Mesenchymal stem cell (in vitro differentiated cells and primary cell): ENCODE measurements at regions not wholly inside any gene's neighbourhood (a gene's known extent, or its start where the extent isn't known, plus 50 kb on each side); places are given as distances from the start of the nearest gene placed in this dataset.

ENCODE experiments used
- DNase-seq: peaks from one replicate; pipeline ENCODE4 v3.0.0-alpha.2; 2013
- H2AFZ ChIP-seq: one replicate; pipeline ENCODE4 v1.6.1; 2013; ENCODE audit warnings: low read depth, mild to moderate bottlenecking, control low read depth, inconsistent platforms, low read length, moderate library complexity
- H2AK5ac ChIP-seq: 2 replicates; pipeline ENCODE4 v1.6.1; 2013; ENCODE audit warnings: low read length, moderate library complexity, mild to moderate bottlenecking, inconsistent platforms; ENCODE audit not compliant: severe bottlenecking
- H2BK120ac ChIP-seq: one replicate; pipeline ENCODE4 v1.6.1; 2013; ENCODE audit warnings: low read depth, mild to moderate bottlenecking, inconsistent platforms, low read length, moderate library complexity
- H2BK12ac ChIP-seq, 2 experiments: one replicate each; pipeline ENCODE4 v1.6.1; 2013; ENCODE audit warnings: inconsistent platforms in 2 of 2, low read length in 2 of 2, mild to moderate bottlenecking in 2 of 2, moderate library complexity in 2 of 2, control low read depth in 1 of 2
- H2BK15ac ChIP-seq: one replicate; pipeline ENCODE4 v1.6.1; 2013; ENCODE audit warnings: mild to moderate bottlenecking, low read depth, inconsistent platforms; ENCODE audit not compliant: poor library complexity, severe bottlenecking
- H2BK5ac ChIP-seq: 2 replicates; pipeline ENCODE4 v1.6.1; 2013; ENCODE audit warnings: low read depth, mild to moderate bottlenecking, low read length, control low read depth, inconsistent platforms; ENCODE audit not compliant: poor library complexity, severe bottlenecking
- H3K14ac ChIP-seq, 2 experiments: one replicate each; pipeline ENCODE4 v1.6.1; 2013; ENCODE audit warnings: inconsistent platforms in 2 of 2, low read length in 2 of 2, control low read depth in 1 of 2, mild to moderate bottlenecking in 1 of 2, moderate library complexity in 1 of 2
- H3K18ac ChIP-seq, 2 experiments: one replicate each; pipeline ENCODE4 v1.6.1; 2013; ENCODE audit warnings: inconsistent platforms in 2 of 2, low read length in 2 of 2, control low read depth in 1 of 2, low read depth in 1 of 2, mild to moderate bottlenecking in 1 of 2
- H3K23ac ChIP-seq, 2 experiments: one replicate each; pipeline ENCODE4 v1.6.1; 2013; ENCODE audit warnings: inconsistent platforms in 2 of 2, low read length in 2 of 2, mild to moderate bottlenecking in 2 of 2, moderate library complexity in 2 of 2, control low read depth in 1 of 2
- H3K27ac ChIP-seq: 2 replicates; pipeline ENCODE4 v1.5.1; 2013; ENCODE audit warnings: mild to moderate bottlenecking, moderate library complexity, low read length, control low read depth, inconsistent platforms; ENCODE audit not compliant: poor library complexity, severe bottlenecking
- H3K27me3 ChIP-seq, 2 experiments: 2 replicates each; pipeline versions ENCODE4 v1.6.1 to v1.7.0; 2013; ENCODE audit warnings: low read length in 2 of 2, mild to moderate bottlenecking in 2 of 2, moderate library complexity in 2 of 2, control low read depth in 1 of 2, inconsistent platforms in 1 of 2; ENCODE audit not compliant: control insufficient read depth in 1 of 2, insufficient read depth in 1 of 2
- H3K36me3 ChIP-seq, 2 experiments: 2 replicates each; pipeline versions ENCODE4 v1.6.1 to v1.7.0; 2013; ENCODE audit warnings: low read length in 2 of 2, control low read depth in 1 of 2, inconsistent platforms in 1 of 2, low read depth in 1 of 2, mild to moderate bottlenecking in 1 of 2; ENCODE audit not compliant: insufficient read depth in 2 of 2, control insufficient read depth in 1 of 2
- H3K4ac ChIP-seq, 2 experiments: one replicate each; pipeline ENCODE4 v1.6.1; 2013; ENCODE audit warnings: inconsistent platforms in 2 of 2, low read length in 2 of 2, mild to moderate bottlenecking in 2 of 2, moderate library complexity in 2 of 2, control low read depth in 1 of 2, low read depth in 1 of 2
- H3K4me1 ChIP-seq: 2 replicates; pipeline ENCODE4 v1.6.1; 2013; ENCODE audit warnings: low read depth, low read length, control low read depth; ENCODE audit not compliant: control insufficient read depth, insufficient read depth
- H3K4me2 ChIP-seq: 2 replicates; pipeline ENCODE4 v1.6.1; 2013; ENCODE audit warnings: low read length, mild to moderate bottlenecking, inconsistent platforms; ENCODE audit not compliant: poor library complexity, severe bottlenecking
- H3K4me3 ChIP-seq, 2 experiments: 2 replicates each; pipeline versions ENCODE4 v1.5.1 to v1.7.0; 2013; ENCODE audit warnings: low read length in 2 of 2, mild to moderate bottlenecking in 2 of 2, control low read depth in 1 of 2, low read depth in 1 of 2; ENCODE audit not compliant: insufficient read depth in 1 of 2
- H3K79me1 ChIP-seq: replicated peaks from 2 replicates; pipeline ENCODE4 v1.6.1; 2013; ENCODE audit warnings: mild to moderate bottlenecking, control low read depth, low read length, inconsistent platforms; ENCODE audit not compliant: poor library complexity, severe bottlenecking
- H3K9ac ChIP-seq: 2 replicates; pipeline ENCODE4 v1.7.0; 2013; ENCODE audit warnings: mild to moderate bottlenecking, low read length, moderate library complexity
- H3K9me3 ChIP-seq: 2 replicates; pipeline ENCODE4 v1.7.0; 2013; ENCODE audit warnings: mild to moderate bottlenecking, low read length; ENCODE audit not compliant: control insufficient read depth
- H4K8ac ChIP-seq: one replicate; pipeline ENCODE4 v1.6.1; 2013; ENCODE audit warnings: inconsistent platforms, mild to moderate bottlenecking, low read length, moderate library complexity
- H4K91ac ChIP-seq: one replicate; pipeline ENCODE4 v1.6.1; 2013; ENCODE audit warnings: mild to moderate bottlenecking, low read length, inconsistent platforms
- WGBS: methylation state at CpG from one replicate; pipeline ENCODE4 v1.1.7; 2013; ENCODE audit warnings: mixed read lengths; 5-methylcytosine and 5-hydroxymethylcytosine counted together

DNA sequence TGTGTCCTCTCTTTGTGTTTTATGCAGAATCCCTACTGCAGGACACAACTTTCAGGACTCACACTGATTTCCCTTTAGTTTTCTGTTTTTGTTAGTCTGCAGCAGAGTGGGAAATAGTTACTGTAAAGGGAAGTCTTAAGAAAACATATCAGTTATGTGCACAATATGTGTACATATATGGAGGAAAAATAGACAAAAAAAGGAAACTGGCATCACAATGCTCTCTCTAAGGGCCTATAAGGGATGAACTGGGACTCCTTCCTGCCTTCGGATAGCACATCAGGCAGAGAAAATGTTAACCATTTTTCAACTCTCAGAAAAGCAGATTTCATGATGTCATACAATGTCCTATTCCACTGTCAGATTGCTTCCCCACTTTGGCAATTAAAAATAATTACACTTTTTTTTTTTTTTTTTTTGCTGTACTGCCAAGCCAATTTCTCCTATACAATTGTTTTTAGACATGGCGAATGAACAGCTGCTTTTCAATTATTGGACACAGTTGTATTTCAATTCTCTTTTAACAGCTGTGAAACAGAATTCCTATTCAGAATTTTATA, 112.5 kb upstream of the KCNJ16 start:
- Histone ChIP-seq H2AFZ (no peak overlapping the region), H3K23ac (no peak overlapping the region), H2AK5ac (no peak overlapping the region), H3K9ac (no peak overlapping the region), H3K18ac (no peak overlapping the region), H3K9me3 (peaks cover 29% of the 10 kb centered on the region), H2BK15ac (no peak overlapping the region), H3K14ac (no peak overlapping the region), H3K4me1 (peaks cover 4% of the 10 kb centered on the region), H3K4ac (no peak overlapping the region), H3K27ac (no peak overlapping the region), H2BK120ac (no peak overlapping the region), H4K91ac (no peak overlapping the region), H2BK12ac (no peak overlapping the region), H3K36me3 (no peaks in the 10 kb centered on the region), H3K79me1 (no peaks in the 10 kb centered on the region), H3K4me2 (no peak overlapping the region), H2BK5ac (no peak overlapping the region), H3K4me3 (no peak overlapping the region), H4K8ac (no peak overlapping the region), H3K27me3 (no peaks in the 10 kb centered on the region)
- no peak for DNase-seq
- 100% methylated on average over 2 of the region's 2 CpGs for WGBS

DNA sequence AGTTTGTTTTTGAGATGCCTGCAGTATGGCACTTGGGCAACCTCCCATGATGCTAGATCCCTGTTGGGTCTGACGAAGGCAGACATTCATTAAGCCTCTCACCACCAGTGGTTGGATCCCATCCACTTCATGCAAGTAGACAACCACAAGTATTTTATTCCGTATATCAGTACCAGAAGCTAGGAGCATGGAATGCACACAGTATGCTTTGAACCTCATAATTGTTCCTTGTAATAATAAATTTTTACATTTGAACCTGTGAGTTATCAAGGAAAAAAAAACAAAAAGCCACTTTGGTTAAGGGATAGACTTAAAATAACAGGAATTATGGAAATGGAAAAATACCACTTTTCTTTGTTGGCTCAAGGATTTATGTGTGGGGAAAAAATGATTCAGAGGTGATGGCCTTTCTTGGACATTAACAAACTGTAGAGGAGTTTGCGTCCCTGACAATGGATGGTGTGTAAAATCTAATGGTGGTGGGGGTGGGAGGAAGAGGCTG, 107.1 kb upstream of the KCNJ16 start:
- no peak overlapping the region for H4K8ac ChIP-seq
- H3K4ac ChIP-seq = no peak overlapping the region
- H2AK5ac ChIP-seq = no peak overlapping the region
- H2BK120ac ChIP-seq = no peak overlapping the region
- peak overlapping the region; percentile 14 for H3K9ac ChIP-seq
- H3K18ac ChIP-seq = no peak overlapping the region
- DNase-seq = peak; percentile 60
- H2BK15ac ChIP-seq = no peak overlapping the region
- H3K27ac ChIP-seq = peak overlapping the region; percentile 89
- peak overlapping the region; percentile 57 for H2BK5ac ChIP-seq
- H3K79me1 ChIP-seq = no peaks in the 10 kb centered on the region
- peaks cover 1% of the 10 kb centered on the region for H3K4me1 ChIP-seq
- H3K36me3 ChIP-seq = no peaks in the 10 kb centered on the region
- peaks cover 29% of the 10 kb centered on the region for H3K9me3 ChIP-seq
- no peak overlapping the region for H2BK12ac ChIP-seq
- H3K23ac ChIP-seq = no peak overlapping the region
- H2AFZ ChIP-seq = no peak overlapping the region
- H3K14ac ChIP-seq = no peak overlapping the region
- H3K27me3 ChIP-seq = no peaks in the 10 kb centered on the region
- whole genome bisulfite sequencing = 75% methylated on average over 2 of the region's 3 CpGs
- H3K4me2 ChIP-seq = no peak overlapping the region
- H3K4me3 ChIP-seq = no peak overlapping the region
- no peak overlapping the region for H4K91ac ChIP-seq

DNA sequence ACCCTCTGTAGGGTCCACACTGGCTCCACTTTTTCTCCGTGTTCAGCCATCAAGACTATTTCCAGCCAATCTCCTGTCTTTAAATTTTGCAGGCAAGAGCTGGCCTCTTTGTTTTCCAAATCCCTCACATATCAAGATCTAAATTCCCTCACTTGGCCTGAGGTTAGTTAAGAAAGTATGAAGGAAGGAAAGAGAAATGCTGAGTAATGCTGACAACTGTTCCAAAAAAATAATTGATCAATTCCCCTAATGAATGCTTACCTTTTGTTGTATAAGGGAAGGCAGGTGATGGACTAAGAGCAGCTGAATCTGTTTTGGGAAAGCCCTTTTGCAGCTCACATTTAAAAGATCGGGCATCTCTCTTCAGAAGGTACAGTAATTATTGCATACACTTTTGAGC, 105.1 kb upstream of the KCNJ16 start:
- no peak overlapping the region for H4K8ac ChIP-seq
- H2BK15ac ChIP-seq = no peak overlapping the region
- H3K27me3 ChIP-seq = no peaks in the 10 kb centered on the region
- DNase-seq = no peak
- H2AK5ac ChIP-seq = peak overlapping the region; percentile 87
- H3K9me3 ChIP-seq = peaks cover 25% of the 10 kb centered on the region
- no peak overlapping the region for H3K9ac ChIP-seq
- H2AFZ ChIP-seq = no peak overlapping the region
- no peaks in the 10 kb centered on the region for H3K79me1 ChIP-seq
- no peak overlapping the region for H3K27ac ChIP-seq
- H3K14ac ChIP-seq = no peak overlapping the region
- H2BK5ac ChIP-seq = peak overlapping the region; percentile 19
- H3K4ac ChIP-seq = no peak overlapping the region
- no peak overlapping the region for H4K91ac ChIP-seq
- no peak overlapping the region for H2BK120ac ChIP-seq
- no peak overlapping the region for H3K23ac ChIP-seq
- no peak overlapping the region for H3K4me2 ChIP-seq
- H3K4me3 ChIP-seq = no peak overlapping the region
- no peak overlapping the region for H3K18ac ChIP-seq
- no peaks in the 10 kb centered on the region for H3K36me3 ChIP-seq
- H3K4me1 ChIP-seq = peaks cover 1% of the 10 kb centered on the region
- WGBS = 100% methylated on average over 2 of the region's 2 CpGs
- H2BK12ac ChIP-seq = no peak overlapping the region

DNA sequence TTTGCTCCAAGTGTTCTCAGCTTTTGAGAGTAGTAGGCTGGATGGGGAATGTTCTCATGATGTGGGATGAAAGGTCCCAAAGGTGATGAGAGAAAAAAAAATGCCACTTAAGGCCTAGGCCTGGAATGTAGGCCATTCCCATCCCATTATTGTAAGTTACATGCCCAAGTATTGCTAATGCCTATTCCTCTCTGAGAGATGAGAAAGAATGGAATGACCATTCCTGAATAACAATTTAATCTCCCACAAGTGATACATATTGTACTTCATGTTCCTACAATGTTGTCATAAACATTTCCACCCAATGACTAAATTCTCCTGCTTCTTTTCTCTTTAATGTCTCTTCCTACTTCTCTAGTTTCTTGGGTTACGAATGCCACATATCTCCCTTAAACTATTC, 102.8 kb upstream of the KCNJ16 start:
- Histone ChIP-seq H3K4me1 (peaks cover under 1% of the 10 kb centered on the region), H3K4ac (no peak overlapping the region), H2AFZ (no peak overlapping the region), H3K9me3 (peaks cover 8% of the 10 kb centered on the region), H3K36me3 (no peaks in the 10 kb centered on the region), H2BK5ac (no peak overlapping the region), H3K27me3 (no peaks in the 10 kb centered on the region), H3K27ac (no peak overlapping the region), H3K4me2 (no peak overlapping the region), H3K23ac (no peak overlapping the region), H4K91ac (no peak overlapping the region), H2BK12ac (no peak overlapping the region), H3K9ac (no peak overlapping the region), H2AK5ac (no peak overlapping the region), H3K18ac (no peak overlapping the region), H3K14ac (no peak overlapping the region), H3K4me3 (no peak overlapping the region), H3K79me1 (no peaks in the 10 kb centered on the region), H2BK120ac (no peak overlapping the region), H2BK15ac (no peak overlapping the region), H4K8ac (no peak overlapping the region)
- DNase-seq = no peak
- WGBS = 100% methylated on average over 1 of the region's 1 CpG
